ENCODE measurements at regions not wholly inside any gene's neighbourhood (a gene's known extent, or its start where the extent isn't known, plus 50 kb on each side); places are given as distances from the start of the nearest gene placed in this dataset.

GRCh38 chr4:119679251-119679650 lies 50.6 kb upstream of the PDE5A start:
- 10% methylated on average over 3 of the region's 3 CpGs for WGBS (ENCODE audit: insufficient coverage, insufficient replicate concordance, low lambda C conversion rate, missing lambda C conversion rate)
- Histone ChIP-seq H3K4me1 (ENCODE audit: control insufficient read depth, insufficient read depth, low read length) (no peaks in the 10 kb centered on the region), H3K9ac (ENCODE audit: control insufficient read depth, insufficient read depth, low read length) (no peak overlapping the region), H3K4me2 (ENCODE audit: control insufficient read depth, insufficient read depth) (no peak overlapping the region), H3K36me3 (ENCODE audit: control insufficient read depth in 2 of 2, insufficient read depth in 2 of 2, low read length in 1 of 2) (no peaks in the 10 kb centered on the region), H2AFZ (ENCODE audit: control insufficient read depth, low read depth, low read length) (no peak overlapping the region), H4K20me1 (ENCODE audit: control insufficient read depth, insufficient read depth) (no peaks in the 10 kb centered on the region), H3K27ac (ENCODE audit: control insufficient read depth, insufficient read depth) (no peak overlapping the region), H3K4me3 (no peak overlapping the region), H3K79me2 (ENCODE audit: control insufficient read depth, insufficient read depth, low read length) (no peaks in the 10 kb centered on the region), H3K27me3 (replicated peaks in 1 of 2; ENCODE audit: control insufficient read depth in 2 of 2, insufficient read depth in 2 of 2, low read length in 1 of 2) (no peaks in the 10 kb centered on the region), H3K9me3 (replicated peaks; ENCODE audit: control insufficient read depth, insufficient read depth, low read length) (no peaks in the 10 kb centered on the region)
- POLR2A ChIA-PET = no interaction called here
- ATAC-seq = no peak
- RAD21 ChIA-PET (ENCODE audit: unreplicated experiment) = no interaction called here
- TF ChIP-seq RCOR1 (conservative IDR thresholded peaks at IDR 0.05; ENCODE audit: low read depth, low read length) (no peak), CTCF (IDR thresholded peaks at IDR 0.05 in 2 of 3, conservative IDR thresholded peaks at IDR 0.05 in 1 of 3; ENCODE audit: control insufficient read depth in 2 of 3, extremely low read depth in 1 of 3, insufficient read depth in 1 of 3, low read depth in 3 of 3, low read length in 3 of 3) (no peak), CEBPB (IDR thresholded peaks at IDR 0.05; ENCODE audit: borderline replicate concordance in 1 of 2, low read depth in 2 of 2, low read length in 2 of 2) (no peak), SREBF1 (IDR thresholded peaks at IDR 0.05; ENCODE audit: low read length) (no peak), ZZZ3 (IDR thresholded peaks at IDR 0.05; ENCODE audit: control insufficient read depth, insufficient read length, low read depth) (no peak), RUNX3 (IDR thresholded peaks at IDR 0.05; ENCODE audit: low read length) (no peak), KDM1A (IDR thresholded peaks at IDR 0.05; ENCODE audit: borderline replicate concordance) (no peak), GABPA (IDR thresholded peaks at IDR 0.05; ENCODE audit: low read depth) (no peak), ATF7 (IDR thresholded peaks at IDR 0.05; ENCODE audit: low read depth) (no peak), STAT1 (conservative IDR thresholded peaks at IDR 0.05) (no peak), ETV6 (conservative IDR thresholded peaks at IDR 0.05 in 1 of 2, IDR thresholded peaks at IDR 0.05 in 1 of 2; ENCODE audit: borderline replicate concordance in 1 of 2, low read depth in 1 of 2) (no peak), FOXM1 (IDR thresholded peaks at IDR 0.05; ENCODE audit: low read depth, low read length) (no peak), PBX3 (IDR thresholded peaks at IDR 0.05; ENCODE audit: insufficient replicate concordance, low read depth, low read length) (no peak)
- no peak for FAIRE-seq
- SMC1A ChIA-PET (ENCODE audit: uncharacterized antibody, unreplicated experiment) = interaction anchor here (0.9 to 1.6 kb wide), 4 partner anchors 9 to 63 kb away, joined by 3 to 4 read pairs (median 4); no protein-coding TSS in a partner anchor
- intact Hi-C loops (cut with micrococcal nuclease; ENCODE audit: unreplicated experiment) = no loop called here
- CTCF ChIA-PET = no interaction called here
- no peak for DNase-seq (ENCODE audit: low read depth, low spot score)
- BruUV-seq (replicated peaks) = no TSS peak
- in situ Hi-C loops (cut with MboI) = no loop called here

Data from GM12878 (cell line).